Adipocyte (in vitro differentiated cells): ENCODE measurements at regions not wholly inside any gene's neighbourhood (a gene's known extent, or its start where the extent isn't known, plus 50 kb on each side); places are given as distances from the start of the nearest gene placed in this dataset.

Experiments used
- DNase-seq: peaks from one replicate; pipeline ENCODE4 v3.0.0-alpha.2; 2015; ENCODE audit warnings: low read depth
- H3K27me3 ChIP-seq: replicated peaks from 2 replicates; pipeline ENCODE4 v1.7.0; 2013; ENCODE audit warnings: mild to moderate bottlenecking, low read length, moderate library complexity; ENCODE audit not compliant: control insufficient read depth, insufficient read depth
- H3K36me3 ChIP-seq: 2 replicates; pipeline ENCODE4 v1.7.0; 2013; ENCODE audit warnings: low read length, mild to moderate bottlenecking, moderate library complexity; ENCODE audit not compliant: control insufficient read depth, insufficient read depth, severe bottlenecking
- H3K4me1 ChIP-seq: 2 replicates; pipeline ENCODE4 v1.7.0; 2013; ENCODE audit warnings: mild to moderate bottlenecking, low read length, moderate library complexity; ENCODE audit not compliant: control insufficient read depth, insufficient read depth
- H3K4me3 ChIP-seq: 2 replicates; pipeline ENCODE4 v1.7.0; 2013; ENCODE audit warnings: mild to moderate bottlenecking, low read length, moderate library complexity
- H3K9ac ChIP-seq: 2 replicates; pipeline ENCODE4 v1.7.0; 2013; ENCODE audit warnings: mild to moderate bottlenecking, low read length, moderate library complexity
- H3K9me3 ChIP-seq: 2 replicates; pipeline ENCODE4 v1.7.0; 2013; ENCODE audit warnings: mild to moderate bottlenecking, low read length, moderate library complexity; ENCODE audit not compliant: control insufficient read depth

DNA sequence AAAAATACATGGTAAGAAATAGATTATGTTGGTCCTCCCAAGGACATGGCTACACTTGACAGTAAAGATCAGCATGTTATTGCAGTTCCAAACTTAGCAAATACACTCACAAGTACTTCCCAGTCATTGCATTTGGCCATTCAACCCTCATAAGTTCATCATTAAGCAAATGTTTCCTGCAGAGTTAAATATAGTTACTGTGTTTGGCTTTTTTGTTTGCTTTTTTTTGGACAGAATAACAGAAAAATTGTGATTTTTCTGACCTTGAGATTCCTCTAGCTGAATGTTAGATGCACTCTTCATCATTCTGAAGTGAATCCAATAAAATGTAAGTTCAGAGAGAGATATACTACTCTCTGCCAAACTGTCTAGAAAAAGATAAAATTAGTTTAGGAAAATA, 295.3 kb downstream of the GPD2 start:
- DNase-seq: no peak
- no peaks in the 10 kb centered on the region for H3K27me3 ChIP-seq
- H3K4me3 ChIP-seq: no peak overlapping the region
- no peaks in the 10 kb centered on the region for H3K36me3 ChIP-seq
- H3K9ac ChIP-seq: no peak overlapping the region
- H3K4me1 ChIP-seq: no peaks in the 10 kb centered on the region
- no peaks in the 10 kb centered on the region for H3K9me3 ChIP-seq

DNA sequence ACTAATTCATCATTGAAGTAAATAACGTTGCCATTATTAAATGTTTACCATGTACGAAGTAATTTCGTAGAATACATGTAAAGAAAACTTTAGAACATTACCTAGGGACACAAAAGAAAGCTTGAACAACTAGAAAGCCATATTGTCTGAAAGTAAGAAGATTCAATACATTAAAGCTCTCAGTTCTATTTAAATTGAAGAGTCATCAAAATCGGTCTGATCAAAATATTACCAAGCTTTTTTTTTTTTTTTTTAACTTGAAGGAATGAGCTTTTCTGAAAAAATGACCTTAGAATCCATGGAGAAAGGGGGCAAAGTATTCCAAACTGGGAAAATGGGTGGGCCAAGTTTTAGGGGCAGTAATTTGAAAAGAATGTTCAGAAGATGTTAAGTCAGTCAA, 300.8 kb downstream of the GPD2 start:
- no peaks in the 10 kb centered on the region for H3K27me3 ChIP-seq
- no peak overlapping the region for H3K4me3 ChIP-seq
- no peaks in the 10 kb centered on the region for H3K9me3 ChIP-seq
- H3K36me3 ChIP-seq: no peaks in the 10 kb centered on the region
- DNase-seq: no peak
- H3K4me1 ChIP-seq: no peaks in the 10 kb centered on the region
- H3K9ac ChIP-seq: no peak overlapping the region

DNA sequence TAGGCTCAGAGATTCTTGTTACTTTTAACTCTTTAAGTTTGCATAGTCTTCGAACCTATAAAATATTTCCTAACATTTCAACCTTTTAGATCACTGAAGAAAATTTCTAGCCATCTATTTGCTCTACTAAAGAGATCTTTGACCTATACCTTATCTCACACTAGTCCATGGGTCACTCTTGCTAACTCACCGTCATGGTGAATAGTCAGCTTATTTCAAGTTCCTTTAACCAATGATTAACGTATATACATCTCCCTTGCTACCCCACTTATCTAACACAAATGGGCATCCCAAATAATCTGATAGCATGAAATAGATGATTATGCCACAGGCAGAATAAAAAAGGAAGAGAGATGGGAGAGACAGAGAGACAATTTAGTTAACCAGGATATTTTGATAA, 303.1 kb downstream of the GPD2 start:
- no peaks in the 10 kb centered on the region for H3K9me3 ChIP-seq
- no peak overlapping the region for H3K9ac ChIP-seq
- H3K4me3 ChIP-seq: no peak overlapping the region
- no peak for DNase-seq
- no peaks in the 10 kb centered on the region for H3K27me3 ChIP-seq
- no peaks in the 10 kb centered on the region for H3K36me3 ChIP-seq
- H3K4me1 ChIP-seq: no peaks in the 10 kb centered on the region

DNA sequence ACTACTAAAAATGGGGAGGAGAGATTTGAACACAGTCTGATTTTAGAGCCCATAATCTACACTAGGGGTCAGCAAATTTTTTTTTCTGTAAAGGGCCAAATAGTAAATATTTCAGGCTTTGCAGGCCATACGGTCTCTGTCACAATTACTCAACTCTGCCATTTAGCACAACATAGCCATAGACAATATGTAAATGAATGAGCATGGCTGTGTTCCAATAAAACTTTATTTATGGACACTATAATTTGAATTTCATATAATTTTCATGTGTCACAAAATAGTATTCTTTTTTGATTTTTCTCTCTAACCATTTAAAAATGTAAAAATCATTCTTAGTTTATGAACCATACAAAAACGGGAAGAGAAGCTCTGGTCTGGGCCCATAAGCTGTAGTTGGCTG, 309.4 kb downstream of the GPD2 start:
- Histone ChIP-seq H3K4me3 (no peak overlapping the region), H3K4me1 (no peaks in the 10 kb centered on the region), H3K9me3 (no peaks in the 10 kb centered on the region), H3K9ac (no peak overlapping the region), H3K36me3 (no peaks in the 10 kb centered on the region), H3K27me3 (no peaks in the 10 kb centered on the region)
- DNase-seq: no peak

DNA sequence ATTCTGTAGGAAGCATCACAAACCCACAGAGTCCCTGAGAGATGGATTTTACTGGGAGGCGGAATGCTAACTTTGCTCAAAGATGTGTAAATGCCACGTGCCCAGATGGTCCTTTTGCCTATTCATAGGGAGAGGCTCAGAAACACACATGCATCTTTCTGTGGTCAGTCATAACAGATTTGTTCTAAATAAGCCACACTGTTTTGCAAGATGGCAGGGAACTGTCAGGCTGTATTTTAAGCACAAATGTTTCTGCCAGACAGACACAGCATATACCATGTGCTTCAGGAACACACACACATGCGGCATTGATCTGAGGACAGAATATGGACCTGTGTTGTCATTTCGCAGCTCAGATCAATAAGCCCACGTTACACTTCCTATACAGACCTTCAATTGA, 312.0 kb downstream of the GPD2 start:
- no peak for DNase-seq
- no peak overlapping the region for H3K9ac ChIP-seq

DNA sequence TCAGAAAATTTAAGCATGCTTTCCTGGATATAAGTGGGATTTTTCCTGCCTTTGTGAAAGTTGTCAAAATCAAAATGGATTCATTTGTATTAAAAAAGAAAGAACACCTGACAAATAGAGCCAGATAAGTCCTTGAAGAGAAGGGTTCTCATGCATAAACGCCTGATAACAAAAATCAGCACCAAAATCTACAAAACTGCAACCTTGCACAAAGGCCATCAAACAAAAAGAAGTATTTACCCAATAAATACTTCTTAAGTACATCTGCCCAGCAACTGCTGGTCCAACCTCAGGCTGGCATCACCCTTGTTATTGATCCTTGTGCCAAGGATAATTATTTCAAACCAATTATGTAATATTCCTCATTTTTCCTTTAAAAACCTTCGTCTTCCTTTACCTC, 315.9 kb downstream of the GPD2 start:
- Histone ChIP-seq H3K9me3 (no peaks in the 10 kb centered on the region), H3K4me1 (no peaks in the 10 kb centered on the region), H3K27me3 (no peaks in the 10 kb centered on the region), H3K9ac (no peak overlapping the region), H3K36me3 (no peaks in the 10 kb centered on the region), H3K4me3 (no peak overlapping the region)
- no peak for DNase-seq

More for the DNA sequence above, 312.0 kb downstream of the GPD2 start:
- Histone ChIP-seq H3K4me3 (no peak overlapping the region), H3K4me1 (no peaks in the 10 kb centered on the region), H3K9me3 (no peaks in the 10 kb centered on the region), H3K36me3 (no peaks in the 10 kb centered on the region), H3K27me3 (no peaks in the 10 kb centered on the region)

DNA sequence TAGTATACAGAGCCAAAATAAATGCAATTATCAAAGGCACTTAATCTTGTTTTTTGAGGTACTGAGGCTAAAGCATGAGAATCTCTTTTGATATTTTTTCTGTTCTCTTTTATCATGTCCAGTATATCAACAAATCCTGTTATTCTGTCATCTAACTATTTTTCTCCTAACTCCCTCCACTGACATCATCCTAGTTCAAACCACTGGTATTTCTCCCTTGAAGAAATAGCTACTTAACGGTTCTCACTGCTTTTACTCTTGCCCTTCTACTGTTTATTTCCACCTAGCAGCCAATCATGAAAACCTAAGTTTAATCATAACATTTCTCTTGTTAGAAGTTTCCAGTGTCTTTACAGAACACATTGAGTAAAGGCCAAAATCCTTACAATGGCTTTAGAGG, 317.6 kb downstream of the GPD2 start:
- H3K9me3 ChIP-seq: no peaks in the 10 kb centered on the region
- DNase-seq: no peak
- no peak overlapping the region for H3K4me3 ChIP-seq
- H3K36me3 ChIP-seq: no peaks in the 10 kb centered on the region
- no peaks in the 10 kb centered on the region for H3K4me1 ChIP-seq
- no peaks in the 10 kb centered on the region for H3K27me3 ChIP-seq
- no peak overlapping the region for H3K9ac ChIP-seq

DNA sequence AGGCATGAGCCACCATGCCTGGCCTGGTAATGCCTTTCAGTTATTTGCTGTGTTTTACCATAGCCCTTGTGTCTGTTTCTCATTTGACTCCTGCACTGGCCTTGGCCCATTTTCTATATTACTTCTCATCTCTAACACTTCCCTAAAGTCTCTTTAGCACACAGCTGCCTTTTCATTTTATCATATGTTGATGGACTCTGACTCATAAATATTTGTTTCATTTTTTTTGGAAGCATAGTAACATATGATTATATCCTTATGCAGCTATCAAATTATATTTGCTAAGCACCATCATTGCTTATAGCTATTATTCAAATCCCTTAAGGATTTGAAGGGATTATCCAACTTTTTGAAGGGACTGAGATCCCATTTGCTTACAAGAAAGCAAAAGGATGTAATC, 320.3 kb downstream of the GPD2 start:
- DNase-seq: no peak
- no peaks in the 10 kb centered on the region for H3K36me3 ChIP-seq
- no peaks in the 10 kb centered on the region for H3K27me3 ChIP-seq
- H3K4me3 ChIP-seq: no peak overlapping the region
- H3K9me3 ChIP-seq: no peaks in the 10 kb centered on the region
- H3K4me1 ChIP-seq: no peaks in the 10 kb centered on the region
- H3K9ac ChIP-seq: no peak overlapping the region

DNA sequence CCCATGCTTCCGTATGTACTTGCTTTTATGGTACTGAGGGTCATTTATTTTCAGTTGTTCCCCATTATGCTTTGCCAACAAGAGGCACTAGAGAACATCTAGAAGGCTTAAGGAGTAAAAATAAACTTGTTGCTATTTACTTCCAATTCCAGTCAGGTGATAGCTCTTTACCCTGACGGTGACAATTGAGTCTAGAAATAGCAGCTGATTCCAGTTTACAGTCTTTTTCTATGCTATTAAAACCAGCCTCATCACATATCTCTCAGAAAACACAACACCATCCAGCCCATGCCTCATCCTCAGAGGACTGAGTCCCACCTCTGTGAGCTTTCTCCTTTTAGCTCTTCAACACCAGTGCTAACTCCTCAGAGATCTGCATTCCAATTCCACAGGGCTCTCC, 327.0 kb downstream of the GPD2 start:
- no peak for DNase-seq
- Histone ChIP-seq H3K9me3 (no peaks in the 10 kb centered on the region), H3K36me3 (no peaks in the 10 kb centered on the region), H3K4me1 (no peaks in the 10 kb centered on the region), H3K4me3 (no peak overlapping the region), H3K27me3 (no peaks in the 10 kb centered on the region), H3K9ac (no peak overlapping the region)

DNA sequence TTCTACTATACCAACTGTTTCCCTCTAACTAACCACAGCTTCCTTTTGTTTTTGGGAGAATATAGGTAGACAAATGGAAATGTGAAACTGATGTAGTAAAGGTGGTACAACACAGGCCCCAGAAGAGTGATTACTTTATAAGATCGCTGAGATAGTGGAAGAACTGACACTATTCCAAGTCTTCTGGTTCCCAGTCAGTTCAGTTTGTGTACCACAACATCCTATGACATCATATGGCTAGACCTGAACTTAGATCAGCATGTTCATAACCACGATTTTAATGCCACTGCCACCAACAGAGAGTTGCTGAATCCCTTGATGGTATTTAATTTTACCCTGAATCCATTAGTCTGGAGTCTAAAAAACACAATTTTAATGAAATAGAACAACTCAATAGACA, 328.9 kb downstream of the GPD2 start:
- no peak for DNase-seq
- no peaks in the 10 kb centered on the region for H3K4me1 ChIP-seq
- H3K4me3 ChIP-seq: no peak overlapping the region
- no peak overlapping the region for H3K9ac ChIP-seq
- no peaks in the 10 kb centered on the region for H3K36me3 ChIP-seq
- H3K27me3 ChIP-seq: no peaks in the 10 kb centered on the region
- peaks cover 6% of the 10 kb centered on the region for H3K9me3 ChIP-seq

DNA sequence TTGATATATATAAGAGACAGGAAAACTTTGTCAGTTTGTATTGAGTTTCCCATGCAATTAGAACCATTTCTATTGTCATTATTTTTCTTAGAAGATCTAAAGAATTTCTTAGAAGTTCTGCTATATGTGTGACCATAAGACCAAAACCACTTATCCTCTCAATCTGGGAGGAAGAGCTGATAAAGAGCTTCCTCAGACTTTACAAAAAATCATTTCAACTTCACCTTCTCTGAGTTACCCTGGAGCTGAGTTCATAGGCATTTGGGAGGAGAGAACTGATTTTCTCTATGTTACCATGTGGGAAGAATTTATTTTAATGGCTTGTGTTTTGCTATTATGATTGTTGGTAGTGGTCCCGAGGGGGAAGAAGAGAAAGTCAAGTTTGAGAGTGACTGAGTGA, 329.3 kb downstream of the GPD2 start:
- no peaks in the 10 kb centered on the region for H3K4me1 ChIP-seq
- H3K9ac ChIP-seq: no peak overlapping the region
- no peak for DNase-seq
- H3K9me3 ChIP-seq: peaks cover 8% of the 10 kb centered on the region
- no peaks in the 10 kb centered on the region for H3K27me3 ChIP-seq
- no peak overlapping the region for H3K4me3 ChIP-seq
- no peaks in the 10 kb centered on the region for H3K36me3 ChIP-seq

DNA sequence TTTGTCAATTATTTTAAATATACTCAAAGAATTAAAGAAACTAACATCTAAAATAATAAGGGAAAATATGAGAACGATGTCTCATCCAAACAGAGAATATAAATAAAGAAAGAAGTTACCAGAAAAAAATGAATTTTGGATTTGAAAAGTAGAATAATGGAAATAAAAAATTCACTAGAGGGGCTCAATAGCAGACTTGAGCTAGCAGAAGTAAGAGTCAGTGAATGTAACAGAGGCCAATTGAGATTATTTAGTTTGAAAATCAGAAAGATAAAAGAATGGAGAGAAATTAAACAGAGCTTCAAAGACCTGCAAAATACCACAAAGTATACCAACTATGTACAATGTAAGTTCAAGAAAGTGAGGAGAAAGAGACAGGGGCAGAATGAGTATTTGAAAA, 333.6 kb downstream of the GPD2 start:
- Histone ChIP-seq H3K36me3 (no peaks in the 10 kb centered on the region), H3K4me1 (no peaks in the 10 kb centered on the region), H3K9ac (no peak overlapping the region), H3K4me3 (no peak overlapping the region), H3K9me3 (peaks cover 8% of the 10 kb centered on the region), H3K27me3 (no peaks in the 10 kb centered on the region)
- DNase-seq: no peak
